ENCODE measurements at regions not wholly inside any gene's neighbourhood (a gene's known extent, or its start where the extent isn't known, plus 50 kb on each side); places are given as distances from the start of the nearest gene placed in this dataset.
"Not testable (repeated sequence)": the region's sequence is repeated elsewhere in the genome, so short reads cannot be mapped to it uniquely, and the experiment has no call there.

- H2AFZ ChIP-seq (ENCODE audit: low read depth), result no peak overlapping the region
Measured at GRCh38 chr13:80931766-80932165, 590.8 kb upstream of the SPRY2 start.

GRCh38 chr13:80931118-80931517 lies 590.2 kb upstream of the SPRY2 start:
- H3K4me1 ChIP-seq (ENCODE audit: low read depth, poor library complexity, severe bottlenecking), result no peaks in the 10 kb centered on the region
- no peak for TF ChIP-seq CTCF (conservative IDR thresholded peaks at IDR 0.05; ENCODE audit: low read depth, low read length)
- H2AFZ ChIP-seq (ENCODE audit: low read depth), result no peak overlapping the region
- no peaks in the 10 kb centered on the region for H3K79me2 ChIP-seq (ENCODE audit: insufficient read depth, low read depth)
- no peak overlapping the region for H3K4me2 ChIP-seq
- H3K9ac ChIP-seq, result no peak overlapping the region
- no peaks in the 10 kb centered on the region for H4K20me1 ChIP-seq (ENCODE audit: insufficient read depth)
- no peak overlapping the region for H3K27ac ChIP-seq
- H3K27me3 ChIP-seq (ENCODE audit: insufficient read depth, low read depth), result no peaks in the 10 kb centered on the region
- H3K36me3 ChIP-seq (ENCODE audit: insufficient read depth), result no peaks in the 10 kb centered on the region
- H3K4me3 ChIP-seq (IDR thresholded peaks at IDR 0.05; ENCODE audit: insufficient read depth, low read depth, low read length), result no peak overlapping the region

More at GRCh38 chr13:80931766-80932165, 590.8 kb upstream of the SPRY2 start:
- H3K79me2 ChIP-seq (ENCODE audit: insufficient read depth, low read depth), result no peaks in the 10 kb centered on the region
- no peak for TF ChIP-seq CTCF (conservative IDR thresholded peaks at IDR 0.05; ENCODE audit: low read depth, low read length)
- H3K36me3 ChIP-seq (ENCODE audit: insufficient read depth), result no peaks in the 10 kb centered on the region
- no peaks in the 10 kb centered on the region for H3K27me3 ChIP-seq (ENCODE audit: insufficient read depth, low read depth)
- H3K4me3 ChIP-seq (IDR thresholded peaks at IDR 0.05; ENCODE audit: insufficient read depth, low read depth, low read length), result no peak overlapping the region
- H3K9ac ChIP-seq, result no peak overlapping the region
- H3K27ac ChIP-seq, result no peak overlapping the region
- H4K20me1 ChIP-seq (ENCODE audit: insufficient read depth), result no peaks in the 10 kb centered on the region
- no peak overlapping the region for H3K4me2 ChIP-seq
- no peaks in the 10 kb centered on the region for H3K4me1 ChIP-seq (ENCODE audit: low read depth, poor library complexity, severe bottlenecking)

- no peak for TF ChIP-seq CTCF (conservative IDR thresholded peaks at IDR 0.05; ENCODE audit: low read depth, low read length)
- H2AFZ ChIP-seq (ENCODE audit: low read depth), result no peak overlapping the region
Measured at GRCh38 chr13:80928241-80928640, 587.3 kb upstream of the SPRY2 start.

GRCh38 chr13:80926024-80926423 lies 585.1 kb upstream of the SPRY2 start:
- not testable (repeated sequence) for H3K4me2 ChIP-seq; H3K27me3 ChIP-seq (ENCODE audit: insufficient read depth, low read depth); H4K20me1 ChIP-seq (ENCODE audit: insufficient read depth); H3K4me3 ChIP-seq (IDR thresholded peaks at IDR 0.05; ENCODE audit: insufficient read depth, low read depth, low read length); H3K4me1 ChIP-seq (ENCODE audit: low read depth, poor library complexity, severe bottlenecking); H3K36me3 ChIP-seq (ENCODE audit: insufficient read depth); H3K9ac ChIP-seq; H3K79me2 ChIP-seq (ENCODE audit: insufficient read depth, low read depth); H2AFZ ChIP-seq (ENCODE audit: low read depth); H3K27ac ChIP-seq

More at GRCh38 chr13:80928241-80928640, 587.3 kb upstream of the SPRY2 start:
- H3K79me2 ChIP-seq (ENCODE audit: insufficient read depth, low read depth), result no peaks in the 10 kb centered on the region
- H3K27me3 ChIP-seq (ENCODE audit: insufficient read depth, low read depth), result no peaks in the 10 kb centered on the region
- no peak overlapping the region for H3K4me3 ChIP-seq (IDR thresholded peaks at IDR 0.05; ENCODE audit: insufficient read depth, low read depth, low read length)
- no peaks in the 10 kb centered on the region for H3K36me3 ChIP-seq (ENCODE audit: insufficient read depth)
- H3K4me1 ChIP-seq (ENCODE audit: low read depth, poor library complexity, severe bottlenecking), result no peaks in the 10 kb centered on the region
- no peak overlapping the region for H3K9ac ChIP-seq
- no peaks in the 10 kb centered on the region for H4K20me1 ChIP-seq (ENCODE audit: insufficient read depth)
- no peak overlapping the region for H3K27ac ChIP-seq
- no peak overlapping the region for H3K4me2 ChIP-seq

- no peaks in the 10 kb centered on the region for H3K36me3 ChIP-seq (ENCODE audit: insufficient read depth)
- H3K27me3 ChIP-seq (ENCODE audit: insufficient read depth, low read depth), result no peaks in the 10 kb centered on the region
- no peaks in the 10 kb centered on the region for H3K4me1 ChIP-seq (ENCODE audit: low read depth, poor library complexity, severe bottlenecking)
- H3K4me3 ChIP-seq (IDR thresholded peaks at IDR 0.05; ENCODE audit: insufficient read depth, low read depth, low read length), result no peak overlapping the region
- H3K4me2 ChIP-seq, result no peak overlapping the region
- H3K79me2 ChIP-seq (ENCODE audit: insufficient read depth, low read depth), result no peaks in the 10 kb centered on the region
- no peaks in the 10 kb centered on the region for H4K20me1 ChIP-seq (ENCODE audit: insufficient read depth)
- H3K27ac ChIP-seq, result no peak overlapping the region
- no peak for TF ChIP-seq CTCF (conservative IDR thresholded peaks at IDR 0.05; ENCODE audit: low read depth, low read length)
- H3K9ac ChIP-seq, result no peak overlapping the region
- no peak overlapping the region for H2AFZ ChIP-seq (ENCODE audit: low read depth)
Measured at GRCh38 chr13:80924596-80924995, 583.7 kb upstream of the SPRY2 start.

All from KMS-11 (cell line).